ENCODE measurements at regions not wholly inside any gene's neighbourhood (a gene's known extent, or its start where the extent isn't known, plus 50 kb on each side); places are given as distances from the start of the nearest gene placed in this dataset.

DNA sequence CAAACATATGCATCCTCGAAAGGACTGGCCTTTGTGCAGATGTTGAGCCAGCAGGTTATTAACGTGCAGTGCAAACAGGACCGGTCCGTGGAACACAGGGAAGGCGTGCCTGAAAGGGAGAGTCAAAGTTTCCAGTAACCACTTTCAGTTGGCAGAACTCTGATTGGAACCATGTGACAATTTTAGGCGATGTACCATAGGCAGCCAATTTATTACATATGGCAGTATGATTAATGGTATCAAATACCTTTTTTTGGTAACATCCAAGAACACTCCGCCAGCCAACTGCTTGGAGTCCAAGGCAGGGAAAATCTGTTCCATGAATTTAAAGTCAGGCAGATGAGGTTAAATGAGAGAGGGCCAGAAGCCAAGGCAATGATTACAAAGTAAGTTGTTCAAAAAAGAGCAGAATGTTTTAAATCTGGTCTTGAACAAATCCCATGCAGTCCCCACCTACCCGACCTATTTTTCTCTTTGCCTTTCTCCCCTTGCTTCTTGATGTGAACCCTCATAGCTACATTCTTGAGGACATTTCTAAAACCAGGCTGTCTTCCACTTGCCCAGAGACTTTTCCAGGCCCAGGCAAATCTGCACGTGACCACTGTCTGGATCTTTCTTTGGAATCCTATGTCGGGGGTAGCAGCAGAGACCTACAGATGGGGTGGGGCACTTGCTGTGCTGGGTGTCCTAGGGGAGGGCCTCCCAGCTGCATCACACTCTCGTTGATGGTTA is 351.7 kb downstream of the HRH4 start:
- TF ChIP-seq, protein P1, sequence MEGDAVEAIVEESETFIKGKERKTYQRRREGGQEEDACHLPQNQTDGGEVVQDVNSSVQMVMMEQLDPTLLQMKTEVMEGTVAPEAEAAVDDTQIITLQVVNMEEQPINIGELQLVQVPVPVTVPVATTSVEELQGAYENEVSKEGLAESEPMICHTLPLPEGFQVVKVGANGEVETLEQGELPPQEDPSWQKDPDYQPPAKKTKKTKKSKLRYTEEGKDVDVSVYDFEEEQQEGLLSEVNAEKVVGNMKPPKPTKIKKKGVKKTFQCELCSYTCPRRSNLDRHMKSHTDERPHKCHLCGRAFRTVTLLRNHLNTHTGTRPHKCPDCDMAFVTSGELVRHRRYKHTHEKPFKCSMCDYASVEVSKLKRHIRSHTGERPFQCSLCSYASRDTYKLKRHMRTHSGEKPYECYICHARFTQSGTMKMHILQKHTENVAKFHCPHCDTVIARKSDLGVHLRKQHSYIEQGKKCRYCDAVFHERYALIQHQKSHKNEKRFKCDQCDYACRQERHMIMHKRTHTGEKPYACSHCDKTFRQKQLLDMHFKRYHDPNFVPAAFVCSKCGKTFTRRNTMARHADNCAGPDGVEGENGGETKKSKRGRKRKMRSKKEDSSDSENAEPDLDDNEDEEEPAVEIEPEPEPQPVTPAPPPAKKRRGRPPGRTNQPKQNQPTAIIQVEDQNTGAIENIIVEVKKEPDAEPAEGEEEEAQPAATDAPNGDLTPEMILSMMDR (IDR thresholded peaks at IDR 0.05; ENCODE audit: insufficient read depth, low read length, poor library complexity, severe bottlenecking) = no peak
- no peak for TF ChIP-seq EZH2phosphoT487 (conservative IDR thresholded peaks at IDR 0.05; ENCODE audit: low read length)
